NB4 (cell line): ENCODE measurements at regions not wholly inside any gene's neighbourhood (a gene's known extent, or its start where the extent isn't known, plus 50 kb on each side); places are given as distances from the start of the nearest gene placed in this dataset.

Experiments used
- DNase-seq: peaks from one replicate; pipeline ENCODE4 v3.0.0; 2010; ENCODE audit warnings: low read depth
- H3K4me3 ChIP-seq: one replicate; pipeline ENCODE4 v1.5.1; 2011; ENCODE audit warnings: mild to moderate bottlenecking, low read depth, low read length, moderate library complexity
- MYC ChIP-seq: IDR thresholded peaks from 2 replicates; pipeline ENCODE4 v1.6.1; 2011; ENCODE audit warnings: low read depth, low read length
- POLR2A ChIP-seq: IDR thresholded peaks from 2 replicates; pipeline ENCODE4 v1.6.1; 2011; ENCODE audit warnings: mild to moderate bottlenecking; ENCODE audit not compliant: insufficient read length; ENCODE audit errors: extremely low read depth
- TF ChIP-seq, protein P1 (sequence below): IDR thresholded peaks from 2 replicates; pipeline ENCODE4 v1.6.1; 2011; ENCODE audit warnings: low read depth, low read length
- TF ChIP-seq, protein P2 (sequence below): IDR thresholded peaks from one replicate; pipeline ENCODE4 v1.5.1; 2012; ENCODE audit warnings: low read depth, low read length

DNA sequence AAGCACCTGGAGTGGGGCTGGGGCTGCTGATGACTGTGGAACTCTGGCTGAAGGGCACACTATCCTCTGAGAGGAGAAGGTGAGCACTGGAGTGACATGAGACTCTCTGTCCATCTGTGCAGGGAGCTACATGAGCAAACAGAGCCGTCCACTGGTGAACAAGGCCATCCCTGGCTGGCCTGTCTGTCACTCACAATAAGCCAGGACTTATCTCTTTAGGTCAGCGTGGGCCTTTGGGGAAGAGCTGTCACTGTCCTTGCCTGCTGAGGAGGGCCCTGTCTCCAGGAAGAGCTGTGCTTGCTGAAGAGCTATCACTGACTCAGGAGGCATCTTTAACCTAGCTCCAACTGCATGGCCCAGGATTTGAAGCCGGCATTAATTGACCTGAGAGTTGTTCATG, 82.1 kb downstream of the FOXD2 start:
- no peak for DNase-seq
- no peak for TF ChIP-seq MYC
- TF ChIP-seq, protein P1, sequence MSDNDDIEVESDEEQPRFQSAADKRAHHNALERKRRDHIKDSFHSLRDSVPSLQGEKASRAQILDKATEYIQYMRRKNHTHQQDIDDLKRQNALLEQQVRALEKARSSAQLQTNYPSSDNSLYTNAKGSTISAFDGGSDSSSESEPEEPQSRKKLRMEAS, result no peak
- TF ChIP-seq, protein P2, sequence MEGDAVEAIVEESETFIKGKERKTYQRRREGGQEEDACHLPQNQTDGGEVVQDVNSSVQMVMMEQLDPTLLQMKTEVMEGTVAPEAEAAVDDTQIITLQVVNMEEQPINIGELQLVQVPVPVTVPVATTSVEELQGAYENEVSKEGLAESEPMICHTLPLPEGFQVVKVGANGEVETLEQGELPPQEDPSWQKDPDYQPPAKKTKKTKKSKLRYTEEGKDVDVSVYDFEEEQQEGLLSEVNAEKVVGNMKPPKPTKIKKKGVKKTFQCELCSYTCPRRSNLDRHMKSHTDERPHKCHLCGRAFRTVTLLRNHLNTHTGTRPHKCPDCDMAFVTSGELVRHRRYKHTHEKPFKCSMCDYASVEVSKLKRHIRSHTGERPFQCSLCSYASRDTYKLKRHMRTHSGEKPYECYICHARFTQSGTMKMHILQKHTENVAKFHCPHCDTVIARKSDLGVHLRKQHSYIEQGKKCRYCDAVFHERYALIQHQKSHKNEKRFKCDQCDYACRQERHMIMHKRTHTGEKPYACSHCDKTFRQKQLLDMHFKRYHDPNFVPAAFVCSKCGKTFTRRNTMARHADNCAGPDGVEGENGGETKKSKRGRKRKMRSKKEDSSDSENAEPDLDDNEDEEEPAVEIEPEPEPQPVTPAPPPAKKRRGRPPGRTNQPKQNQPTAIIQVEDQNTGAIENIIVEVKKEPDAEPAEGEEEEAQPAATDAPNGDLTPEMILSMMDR, result no peak
- no peak for TF ChIP-seq POLR2A
- no peak overlapping the region for H3K4me3 ChIP-seq

DNA sequence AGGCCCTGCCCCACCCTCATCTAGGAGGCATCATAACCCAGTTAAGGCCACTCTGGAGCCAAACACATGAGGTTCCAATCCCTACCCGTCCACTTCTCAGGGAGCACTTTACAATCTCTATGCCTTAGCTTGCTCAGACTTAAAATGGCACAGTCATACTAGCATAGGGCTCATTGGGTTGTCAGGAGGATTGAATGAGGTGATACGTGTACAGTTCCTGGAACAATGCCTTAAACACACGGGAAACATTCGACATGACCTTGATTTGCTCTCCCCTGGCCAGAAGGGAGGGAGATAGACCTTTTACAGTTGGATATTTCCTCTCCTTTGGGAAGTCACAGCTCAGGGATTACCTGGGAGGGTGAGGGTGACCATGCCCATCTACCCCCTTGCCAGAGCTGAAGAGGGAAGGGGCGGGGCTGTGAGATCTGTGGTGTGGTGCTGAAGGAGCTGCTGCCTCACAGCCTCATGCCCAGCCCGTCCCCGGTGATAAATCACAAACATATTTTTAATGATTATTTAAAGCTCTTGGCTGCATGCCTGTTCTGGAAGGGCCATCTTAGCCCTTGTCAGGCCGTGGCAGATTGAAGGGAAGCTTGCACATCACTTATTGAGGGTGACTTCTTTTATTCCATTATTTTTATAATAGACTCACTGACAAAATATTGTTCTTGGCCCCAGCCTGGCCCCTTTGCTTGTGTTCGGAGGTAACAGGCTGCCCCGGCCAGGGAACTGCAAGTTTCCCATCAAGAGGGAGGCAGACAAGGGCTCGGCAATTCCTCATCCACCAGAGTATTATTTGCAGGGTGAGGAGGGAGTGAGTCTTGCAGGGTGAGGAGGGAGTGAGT, 83.4 kb downstream of the FOXD2 start:
- H3K4me3 ChIP-seq, result no peak overlapping the region
- TF ChIP-seq, protein P2, result no peak
- TF ChIP-seq POLR2A, result no peak
- no peak for TF ChIP-seq MYC
- TF ChIP-seq, protein P1, result no peak
- no peak for DNase-seq

DNA sequence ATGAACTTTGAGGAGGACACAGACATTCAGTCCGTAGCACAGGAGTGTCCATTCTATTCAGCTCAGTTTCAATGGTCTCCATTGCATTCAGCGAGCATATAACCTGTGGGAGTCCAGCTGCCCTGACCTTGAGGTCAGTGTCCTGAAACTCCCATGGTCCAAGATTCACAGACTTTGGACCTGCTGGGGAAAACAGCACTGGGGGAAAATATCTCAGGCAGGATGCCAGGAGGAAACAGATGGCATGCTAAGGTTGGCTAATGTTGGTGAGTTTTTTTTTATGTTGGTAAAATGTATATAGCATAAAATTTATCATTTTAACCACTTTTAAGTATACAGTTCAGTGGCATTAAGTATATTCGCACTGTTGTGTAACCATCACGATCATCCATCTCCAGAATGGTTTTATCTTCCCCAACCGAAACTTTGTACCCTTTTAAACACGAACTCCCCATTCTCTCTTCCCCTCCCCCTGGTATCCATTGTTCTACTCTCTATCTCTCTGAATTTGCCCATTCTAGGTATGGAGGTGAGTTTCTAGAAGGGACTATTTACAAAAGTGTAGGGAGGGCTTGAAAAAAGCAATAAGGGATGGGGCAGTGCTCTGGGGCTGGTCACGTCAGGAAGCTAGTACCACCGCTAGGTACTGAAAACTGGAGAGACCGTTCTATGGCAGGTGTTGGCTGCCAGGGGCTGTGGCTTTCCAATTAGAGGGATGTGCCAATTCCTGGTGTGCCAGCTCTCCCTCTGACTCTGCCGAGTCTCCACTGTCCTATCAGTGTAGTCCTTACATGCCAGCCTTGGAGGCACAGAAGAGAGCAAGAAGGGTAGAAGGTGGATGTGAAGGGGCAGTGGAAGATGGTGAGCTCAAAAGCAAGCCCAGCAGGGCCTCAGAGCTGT, 85.3 kb downstream of the FOXD2 start:
- H3K4me3 ChIP-seq, result no peak overlapping the region
- DNase-seq, result no peak
- TF ChIP-seq POLR2A, result no peak
- TF ChIP-seq MYC, result no peak

DNA sequence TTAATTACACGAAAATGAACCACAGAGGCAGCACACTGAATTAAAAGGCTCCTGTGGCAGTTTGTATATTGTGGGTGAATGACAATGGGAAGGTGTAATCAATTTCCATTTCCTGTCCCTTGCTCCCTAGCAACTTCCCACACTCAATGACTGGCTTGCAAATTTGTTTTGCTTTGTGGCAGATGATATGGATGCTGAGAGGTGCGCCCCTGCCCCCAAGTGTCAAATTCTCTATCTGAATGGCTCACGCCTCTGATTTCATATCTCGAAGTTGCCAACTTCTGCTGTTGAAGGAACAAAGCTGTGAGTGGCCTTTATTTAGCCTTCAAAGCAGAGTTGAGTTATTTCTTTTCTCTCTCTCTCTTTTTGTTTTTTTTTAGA, 86.0 kb downstream of the FOXD2 start:
- no peak overlapping the region for H3K4me3 ChIP-seq
- TF ChIP-seq POLR2A, result no peak
- TF ChIP-seq MYC, result no peak
- TF ChIP-seq, protein P1, result no peak
- TF ChIP-seq, protein P2, result no peak
- DNase-seq, result no peak

DNA sequence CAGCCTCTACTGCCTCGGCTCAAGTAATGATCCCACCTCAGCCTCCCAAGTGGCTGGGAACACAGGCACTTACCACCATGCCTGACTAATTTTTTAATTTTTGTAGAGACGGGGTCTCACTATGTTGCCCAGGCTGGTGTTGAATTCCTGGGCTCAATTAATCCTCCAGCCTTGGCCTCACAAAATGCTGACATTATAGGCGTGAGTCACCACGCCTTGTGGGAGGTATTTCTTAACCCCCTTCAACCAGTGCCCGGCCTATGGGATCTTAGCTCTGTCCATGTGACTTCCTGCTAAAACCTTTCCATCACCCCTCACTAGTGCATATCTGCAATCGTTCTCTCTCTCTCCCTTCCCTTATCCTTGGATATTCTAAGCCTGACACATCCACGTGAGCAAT, 86.4 kb downstream of the FOXD2 start:
- TF ChIP-seq MYC, result no peak
- no peak for TF ChIP-seq POLR2A
- TF ChIP-seq, protein P2, result no peak
- TF ChIP-seq, protein P1, result no peak
- DNase-seq, result peak; percentile 42
- H3K4me3 ChIP-seq, result no peak overlapping the region

DNA sequence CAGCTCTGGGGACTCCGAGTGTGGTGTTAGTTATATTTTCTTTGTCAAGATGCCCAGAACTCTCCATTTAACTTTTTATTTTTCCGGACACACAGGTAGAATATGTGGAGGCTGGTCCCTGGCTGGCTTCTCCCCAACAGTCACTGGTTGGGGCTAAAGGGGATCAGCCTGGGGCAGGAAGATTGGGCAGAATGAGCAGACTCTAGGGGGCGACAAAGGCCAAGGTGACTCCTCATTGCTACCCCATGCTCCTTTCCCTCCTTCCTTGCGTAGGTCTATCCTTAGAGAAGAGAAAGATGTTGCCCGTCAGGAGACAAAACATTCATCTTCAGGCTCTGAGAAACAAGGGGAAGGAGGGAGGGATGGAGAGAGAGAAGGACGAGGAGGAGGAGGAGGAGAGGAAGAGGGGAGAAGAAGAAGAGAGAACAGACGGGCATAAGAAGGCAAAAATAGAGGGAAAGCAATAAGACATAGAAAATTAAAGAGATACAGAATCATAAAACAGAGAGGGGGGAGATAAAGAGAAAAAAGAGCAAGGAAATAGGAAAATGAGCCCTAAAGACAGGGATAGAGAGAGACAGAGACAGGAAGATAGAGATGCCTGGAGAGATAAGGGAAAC, 89.9 kb downstream of the FOXD2 start:
- TF ChIP-seq MYC (no peak), POLR2A (no peak)
- TF ChIP-seq, protein P2, result peak; percentile 48
- TF ChIP-seq, protein P1, result no peak
- DNase-seq, result peak; percentile 37
- no peak overlapping the region for H3K4me3 ChIP-seq
